ENCODE measurements at regions not wholly inside any gene's neighbourhood (a gene's known extent, or its start where the extent isn't known, plus 50 kb on each side); places are given as distances from the start of the nearest gene placed in this dataset.
"Not testable (repeated sequence)": the region's sequence is repeated elsewhere in the genome, so short reads cannot be mapped to it uniquely, and the experiment has no call there.

DNA sequence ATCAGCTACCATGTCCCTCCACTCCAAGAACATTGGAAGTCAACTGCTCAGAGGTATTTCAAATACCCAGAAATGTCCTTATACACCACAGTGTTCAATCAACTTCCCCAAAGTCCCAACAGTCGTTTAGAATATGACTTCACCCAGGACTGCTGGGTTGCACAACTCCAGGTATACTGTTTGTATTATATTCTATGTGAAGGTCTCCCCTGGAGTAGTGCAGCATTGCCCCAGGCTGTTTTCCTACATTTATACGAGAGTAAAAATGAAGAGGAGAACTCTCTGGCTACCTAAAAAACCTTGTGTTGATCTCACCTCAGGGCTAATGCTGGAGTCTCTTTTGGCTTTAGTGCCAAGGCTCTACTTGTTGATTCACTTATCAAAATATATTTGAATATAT is 183.6 kb upstream of the MAP3K1 start (continued):
- TF ChIP-seq FOXM1 (CRISPR knock-in tag; IDR thresholded peaks at IDR 0.05), result no peak
- TF ChIP-seq ZNF251 (CRISPR knock-in tag; IDR thresholded peaks at IDR 0.05), result no peak
- no peak for TF ChIP-seq KDM1A (CRISPR knock-in tag; IDR thresholded peaks at IDR 0.05)
- no peak for TF ChIP-seq DR1 (CRISPR knock-in tag; IDR thresholded peaks at IDR 0.05)
- no peak for TF ChIP-seq PTBP1 (IDR thresholded peaks at IDR 0.05; ENCODE audit: low read depth, low read length, poor library complexity, severe bottlenecking)
- no peak for TF ChIP-seq ZNF572 (CRISPR knock-in tag; IDR thresholded peaks at IDR 0.05)
- TF ChIP-seq CEBPB (IDR thresholded peaks at IDR 0.05; ENCODE audit: borderline replicate concordance, low read depth, low read length), result peak; percentile 85
- TF ChIP-seq, protein P1, sequence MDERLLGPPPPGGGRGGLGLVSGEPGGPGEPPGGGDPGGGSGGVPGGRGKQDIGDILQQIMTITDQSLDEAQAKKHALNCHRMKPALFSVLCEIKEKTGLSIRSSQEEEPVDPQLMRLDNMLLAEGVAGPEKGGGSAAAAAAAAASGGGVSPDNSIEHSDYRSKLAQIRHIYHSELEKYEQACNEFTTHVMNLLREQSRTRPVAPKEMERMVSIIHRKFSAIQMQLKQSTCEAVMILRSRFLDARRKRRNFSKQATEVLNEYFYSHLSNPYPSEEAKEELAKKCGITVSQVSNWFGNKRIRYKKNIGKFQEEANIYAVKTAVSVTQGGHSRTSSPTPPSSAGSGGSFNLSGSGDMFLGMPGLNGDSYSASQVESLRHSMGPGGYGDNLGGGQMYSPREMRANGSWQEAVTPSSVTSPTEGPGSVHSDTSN (CRISPR knock-in tag; IDR thresholded peaks at IDR 0.05), result no peak
- no peak for TF ChIP-seq NFE2L1 (CRISPR knock-in tag; IDR thresholded peaks at IDR 0.05; ENCODE audit: borderline replicate concordance)
- no peak for TF ChIP-seq CENPX (CRISPR knock-in tag; IDR thresholded peaks at IDR 0.05)
- no peak for TF ChIP-seq ZSCAN25 (CRISPR knock-in tag; IDR thresholded peaks at IDR 0.05)
- peak; percentile 73 for TF ChIP-seq CEBPG (CRISPR knock-in tag; IDR thresholded peaks at IDR 0.05)

DNA sequence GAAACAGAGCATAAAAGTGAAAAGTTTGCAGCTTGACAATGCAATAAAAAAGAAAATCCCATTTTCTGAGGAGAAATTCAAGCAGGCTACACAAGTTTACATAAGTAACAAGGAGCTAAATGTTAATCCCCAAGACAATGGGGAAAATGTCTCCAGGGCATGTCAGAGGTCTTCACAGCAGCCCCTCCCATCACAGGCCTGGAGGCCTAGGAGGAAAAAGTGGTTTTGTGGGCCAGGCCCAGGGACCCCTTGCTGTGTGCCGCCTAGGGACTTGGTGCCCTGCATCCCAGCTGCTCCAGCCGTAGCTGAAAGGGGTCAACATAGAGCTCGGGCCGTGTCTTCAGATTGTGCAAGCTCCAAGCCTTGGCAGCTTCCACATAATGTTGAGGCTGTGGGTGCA is 186.7 kb upstream of the MAP3K1 start:
- H3K27me3 ChIP-seq (ENCODE audit: control insufficient read depth in 1 of 2, insufficient read depth in 2 of 2, low read length in 2 of 2); H3K79me2 ChIP-seq (ENCODE audit: insufficient read depth, low read length); FAIRE-seq; POLR2A ChIA-PET; intact Hi-C loops (cut with micrococcal nuclease; ENCODE audit: unreplicated experiment); H3K4me2 ChIP-seq (ENCODE audit: low read depth, low read length); DNase-seq (ENCODE audit: low spot score); H2AFZ ChIP-seq (ENCODE audit: low read length); H4K20me1 ChIP-seq (ENCODE audit: insufficient read depth, low read length); ATAC-seq; in situ Hi-C loops (cut with HindIII; ENCODE audit: extremely low pct_ligation_motif_present, low pct_unique_long_range_greater_than_20kb); H3K4me3 ChIP-seq (replicated peaks in 1 of 3; ENCODE audit: insufficient read depth in 1 of 3, low read depth in 2 of 3, low read length in 3 of 3); CTCF ChIA-PET (ENCODE audit: low intra/inter-chr PET ratio, low total read pairs); H3K9ac ChIP-seq (ENCODE audit: insufficient read depth, low read depth, low read length); BruUV-seq (replicated peaks); H3K36me3 ChIP-seq (replicated peaks in 1 of 2; ENCODE audit: control insufficient read depth in 1 of 2, insufficient read depth in 2 of 2, low read length in 2 of 2); H3K27ac ChIP-seq (ENCODE audit: extremely low read length, insufficient read depth, low read length): not testable (repeated sequence)
- Histone ChIP-seq H3K4me1 (ENCODE audit: insufficient read depth, low read length) (peaks cover 11% of the 10 kb centered on the region; the same call in 1 of the 2 replicates), H3K9me3 (ENCODE audit: low read length) (peaks cover 19% of the 10 kb centered on the region)
- 10% methylated on average over 2 of the region's 4 CpGs for WGBS (ENCODE audit: low lambda C conversion rate)

Measured in HepG2 (cell line).